ENCODE measurements at regions not wholly inside any gene's neighbourhood (a gene's known extent, or its start where the extent isn't known, plus 50 kb on each side); places are given as distances from the start of the nearest gene placed in this dataset.

DNA sequence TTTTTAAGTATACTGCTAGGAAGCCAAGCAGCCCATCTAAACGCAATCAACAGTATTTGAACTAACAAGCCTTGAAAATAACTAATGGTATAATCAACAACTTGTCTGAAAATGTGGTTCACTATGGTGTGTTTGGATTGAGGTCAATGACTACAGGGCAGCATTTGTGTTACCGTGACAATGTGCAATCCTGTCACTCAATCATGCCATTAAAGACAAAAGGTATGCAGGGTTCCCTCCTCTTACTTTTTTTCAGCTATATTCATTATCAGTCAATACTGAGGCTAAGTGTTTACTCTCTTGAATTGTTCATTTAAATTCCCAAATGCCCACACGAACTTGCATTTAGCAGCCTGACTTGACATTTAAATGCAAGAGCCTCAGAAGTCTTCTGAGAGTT lies 1099.3 kb upstream of the EPHA6 start:
- TF ChIP-seq, protein P1, sequence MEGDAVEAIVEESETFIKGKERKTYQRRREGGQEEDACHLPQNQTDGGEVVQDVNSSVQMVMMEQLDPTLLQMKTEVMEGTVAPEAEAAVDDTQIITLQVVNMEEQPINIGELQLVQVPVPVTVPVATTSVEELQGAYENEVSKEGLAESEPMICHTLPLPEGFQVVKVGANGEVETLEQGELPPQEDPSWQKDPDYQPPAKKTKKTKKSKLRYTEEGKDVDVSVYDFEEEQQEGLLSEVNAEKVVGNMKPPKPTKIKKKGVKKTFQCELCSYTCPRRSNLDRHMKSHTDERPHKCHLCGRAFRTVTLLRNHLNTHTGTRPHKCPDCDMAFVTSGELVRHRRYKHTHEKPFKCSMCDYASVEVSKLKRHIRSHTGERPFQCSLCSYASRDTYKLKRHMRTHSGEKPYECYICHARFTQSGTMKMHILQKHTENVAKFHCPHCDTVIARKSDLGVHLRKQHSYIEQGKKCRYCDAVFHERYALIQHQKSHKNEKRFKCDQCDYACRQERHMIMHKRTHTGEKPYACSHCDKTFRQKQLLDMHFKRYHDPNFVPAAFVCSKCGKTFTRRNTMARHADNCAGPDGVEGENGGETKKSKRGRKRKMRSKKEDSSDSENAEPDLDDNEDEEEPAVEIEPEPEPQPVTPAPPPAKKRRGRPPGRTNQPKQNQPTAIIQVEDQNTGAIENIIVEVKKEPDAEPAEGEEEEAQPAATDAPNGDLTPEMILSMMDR (IDR thresholded peaks at IDR 0.05; ENCODE audit: low read depth, low read length, missing control alignments), result no peak
- no peak overlapping the region for H3K4me3 ChIP-seq (ENCODE audit: low read depth, low read length)
- DNase-seq (ENCODE audit: low read depth), result no peak
- in situ Hi-C loops (cut with HindIII; ENCODE audit: low sequenced_read_pairs), result no loop called here

DNA sequence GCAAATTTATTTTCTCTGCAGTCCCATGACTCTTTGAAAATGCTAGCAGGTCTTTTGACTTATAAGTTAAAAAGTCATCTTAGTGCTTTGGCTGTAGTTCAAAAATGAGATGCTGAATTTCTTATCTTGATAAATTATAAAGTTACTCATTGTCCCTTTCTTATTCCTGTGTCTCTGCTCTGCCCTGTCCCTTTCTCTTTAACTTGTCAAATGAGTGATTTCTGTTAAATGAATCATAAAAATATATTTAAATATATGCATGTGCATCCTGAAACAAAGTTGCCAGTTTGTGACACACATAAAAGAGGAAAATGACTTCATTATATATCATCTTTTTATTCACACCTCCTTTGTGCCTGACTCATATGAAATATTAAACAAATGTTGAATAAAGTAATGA lies 1097.3 kb upstream of the EPHA6 start:
- in situ Hi-C loops (cut with HindIII; ENCODE audit: low sequenced_read_pairs), result no loop called here
- TF ChIP-seq, protein P1 (IDR thresholded peaks at IDR 0.05; ENCODE audit: low read depth, low read length, missing control alignments), result no peak
- no peak for DNase-seq (ENCODE audit: low read depth)

DNA sequence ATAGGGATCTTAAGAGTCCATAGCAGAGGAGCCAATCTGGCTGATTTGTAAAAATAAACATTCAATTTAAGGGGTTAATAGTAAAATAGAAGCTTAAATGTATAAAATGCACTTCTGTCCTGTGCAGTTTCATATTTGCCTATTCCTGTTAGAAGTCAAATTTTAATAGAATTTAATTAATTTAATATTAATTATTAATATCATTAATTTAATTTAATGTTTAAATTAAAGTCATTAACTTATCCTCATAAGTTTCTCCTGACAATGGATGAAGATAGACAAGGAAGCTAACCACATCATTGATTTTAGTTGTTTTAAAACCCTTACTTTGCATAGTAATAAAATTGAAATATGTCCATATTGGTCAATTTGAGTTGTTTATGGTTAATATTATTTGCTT lies 1096.2 kb upstream of the EPHA6 start:
- no peak for DNase-seq (ENCODE audit: low read depth)
- no peak overlapping the region for H3K4me3 ChIP-seq (ENCODE audit: low read depth, low read length)
- in situ Hi-C loops (cut with HindIII; ENCODE audit: low sequenced_read_pairs), result no loop called here
- TF ChIP-seq, protein P1 (IDR thresholded peaks at IDR 0.05; ENCODE audit: low read depth, low read length, missing control alignments), result no peak

More for the DNA sequence above, 1097.3 kb upstream of the EPHA6 start:
- no peak overlapping the region for H3K4me3 ChIP-seq (ENCODE audit: low read depth, low read length)

DNA sequence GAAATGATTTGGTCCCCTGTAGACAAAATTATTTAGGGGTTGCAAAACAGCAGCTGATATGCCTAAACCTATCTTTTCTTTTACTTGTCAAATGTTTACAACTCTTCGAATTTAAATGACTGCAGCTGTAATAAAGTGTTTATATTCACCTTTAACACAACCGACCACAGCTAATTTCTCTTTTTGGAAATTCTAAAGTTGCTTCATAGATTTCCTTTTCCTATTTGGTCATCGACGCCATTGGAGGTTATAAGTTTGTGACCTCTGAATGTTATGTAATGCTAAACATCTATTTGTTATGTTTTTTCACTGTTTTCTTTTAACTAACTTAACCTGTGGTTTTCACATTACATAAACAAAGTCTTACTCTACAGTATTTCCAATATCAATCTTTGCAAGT lies 1094.9 kb upstream of the EPHA6 start:
- DNase-seq (ENCODE audit: low read depth), result no peak
- in situ Hi-C loops (cut with HindIII; ENCODE audit: low sequenced_read_pairs), result no loop called here
- no peak overlapping the region for H3K4me3 ChIP-seq (ENCODE audit: low read depth, low read length)
- TF ChIP-seq, protein P1 (IDR thresholded peaks at IDR 0.05; ENCODE audit: low read depth, low read length, missing control alignments), result no peak

DNA sequence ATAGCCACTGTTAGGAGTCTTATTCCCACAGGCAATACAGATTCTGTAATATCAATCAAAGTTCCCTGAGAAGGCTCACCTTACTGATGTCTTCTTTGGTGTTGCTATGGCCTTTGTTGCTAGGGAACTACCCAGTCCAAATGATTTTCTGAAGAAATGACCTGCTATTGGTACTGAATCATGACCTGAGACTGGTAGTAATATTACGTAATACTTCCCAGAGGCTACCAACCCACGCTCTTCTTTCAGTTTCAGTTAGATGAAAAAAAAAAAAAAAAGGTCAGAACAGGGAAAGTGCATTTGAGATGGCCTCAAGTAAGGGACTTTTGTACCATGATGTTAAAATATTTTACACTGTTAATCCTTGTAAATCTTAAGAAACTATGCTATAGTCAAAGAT lies 1092.5 kb upstream of the EPHA6 start:
- TF ChIP-seq, protein P1 (IDR thresholded peaks at IDR 0.05; ENCODE audit: low read depth, low read length, missing control alignments), result no peak
- in situ Hi-C loops (cut with HindIII; ENCODE audit: low sequenced_read_pairs), result no loop called here
- H3K4me3 ChIP-seq (ENCODE audit: low read depth, low read length), result no peak overlapping the region
- DNase-seq (ENCODE audit: low read depth), result no peak

DNA sequence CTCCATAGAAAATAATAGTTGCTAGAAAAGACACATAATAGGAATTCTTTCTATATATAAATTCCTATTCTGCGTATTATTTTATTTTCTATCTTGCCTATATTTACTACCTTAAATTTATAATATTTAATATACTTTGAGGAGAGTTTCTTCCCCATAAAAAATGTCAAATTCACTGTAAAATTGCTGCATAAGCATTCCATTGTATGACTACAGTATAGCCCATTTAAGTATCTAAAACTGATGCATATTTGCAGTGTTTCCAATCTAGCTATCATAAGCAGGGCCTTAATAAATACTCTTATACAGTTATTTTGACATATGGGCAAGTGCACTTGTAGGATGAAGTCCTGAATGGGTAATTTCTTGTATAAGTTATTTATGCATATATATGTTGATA lies 1088.6 kb upstream of the EPHA6 start:
- H3K4me3 ChIP-seq (ENCODE audit: low read depth, low read length), result no peak overlapping the region
- in situ Hi-C loops (cut with HindIII; ENCODE audit: low sequenced_read_pairs), result no loop called here
- TF ChIP-seq, protein P1 (IDR thresholded peaks at IDR 0.05; ENCODE audit: low read depth, low read length, missing control alignments), result no peak
- DNase-seq (ENCODE audit: low read depth), result no peak

DNA sequence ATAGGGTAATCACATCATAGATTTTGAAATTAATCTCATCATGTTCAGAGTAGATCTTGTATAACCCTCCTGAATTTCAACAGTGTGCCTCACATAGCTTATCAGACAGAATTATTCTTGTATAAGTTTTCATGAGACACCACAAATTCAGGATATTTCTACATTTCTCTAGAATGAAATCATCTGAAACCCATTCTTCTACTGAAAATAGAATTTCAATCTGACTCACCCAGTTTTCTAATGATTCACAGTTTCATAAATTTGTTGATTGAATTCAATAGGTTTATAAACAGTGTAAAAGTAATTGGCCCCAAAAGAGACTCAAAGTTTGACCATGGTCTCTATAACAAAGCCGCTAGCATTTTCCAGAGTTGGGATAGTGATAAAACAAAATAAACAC lies 1082.6 kb upstream of the EPHA6 start:
- TF ChIP-seq, protein P1 (IDR thresholded peaks at IDR 0.05; ENCODE audit: low read depth, low read length, missing control alignments), result no peak
- no peak for DNase-seq (ENCODE audit: low read depth)
- H3K4me3 ChIP-seq (ENCODE audit: low read depth, low read length), result no peak overlapping the region
- in situ Hi-C loops (cut with HindIII; ENCODE audit: low sequenced_read_pairs), result no loop called here

Data from astrocyte of the cerebellum (primary cell).